ENCODE measurements at regions not wholly inside any gene's neighbourhood (a gene's known extent, or its start where the extent isn't known, plus 50 kb on each side); places are given as distances from the start of the nearest gene placed in this dataset.

DNA sequence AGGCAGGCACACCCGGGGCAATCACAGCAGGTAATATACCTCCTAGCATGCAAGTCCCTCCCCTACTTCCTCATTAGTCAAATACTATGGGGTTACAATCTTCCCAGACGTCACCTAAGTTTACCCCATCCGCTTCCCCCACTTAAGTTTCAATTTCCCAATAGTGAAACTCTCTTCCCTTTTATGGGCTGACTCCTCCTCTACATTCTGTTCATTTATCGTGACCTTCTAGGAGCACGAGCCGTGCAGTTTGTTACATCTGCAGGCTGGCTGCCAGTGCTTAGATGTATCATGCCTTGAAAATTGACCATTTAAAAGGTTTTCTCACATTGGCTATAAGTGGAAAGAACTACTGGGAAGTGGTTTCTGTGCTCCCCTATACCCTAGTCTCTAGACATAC lies 1357.8 kb upstream of the CRIM1 start:
- intact Hi-C loops (cut with DNase I), result no loop called here
- no peak overlapping the region for H3K4me3 ChIP-seq
- H3K36me3 ChIP-seq, result no peaks in the 10 kb centered on the region
- ATAC-seq (no peak), DNase-seq (no peak)
- 69 to 84% (median 79%) methylated on average over 6 of the region's 6 CpGs for WGBS, 4 donors
- H3K9me3 ChIP-seq, result no peaks in the 10 kb centered on the region
- TF ChIP-seq, protein P1, sequence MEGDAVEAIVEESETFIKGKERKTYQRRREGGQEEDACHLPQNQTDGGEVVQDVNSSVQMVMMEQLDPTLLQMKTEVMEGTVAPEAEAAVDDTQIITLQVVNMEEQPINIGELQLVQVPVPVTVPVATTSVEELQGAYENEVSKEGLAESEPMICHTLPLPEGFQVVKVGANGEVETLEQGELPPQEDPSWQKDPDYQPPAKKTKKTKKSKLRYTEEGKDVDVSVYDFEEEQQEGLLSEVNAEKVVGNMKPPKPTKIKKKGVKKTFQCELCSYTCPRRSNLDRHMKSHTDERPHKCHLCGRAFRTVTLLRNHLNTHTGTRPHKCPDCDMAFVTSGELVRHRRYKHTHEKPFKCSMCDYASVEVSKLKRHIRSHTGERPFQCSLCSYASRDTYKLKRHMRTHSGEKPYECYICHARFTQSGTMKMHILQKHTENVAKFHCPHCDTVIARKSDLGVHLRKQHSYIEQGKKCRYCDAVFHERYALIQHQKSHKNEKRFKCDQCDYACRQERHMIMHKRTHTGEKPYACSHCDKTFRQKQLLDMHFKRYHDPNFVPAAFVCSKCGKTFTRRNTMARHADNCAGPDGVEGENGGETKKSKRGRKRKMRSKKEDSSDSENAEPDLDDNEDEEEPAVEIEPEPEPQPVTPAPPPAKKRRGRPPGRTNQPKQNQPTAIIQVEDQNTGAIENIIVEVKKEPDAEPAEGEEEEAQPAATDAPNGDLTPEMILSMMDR (IDR thresholded peaks at IDR 0.05), result no peak
- TF ChIP-seq POLR2A (IDR thresholded peaks at IDR 0.05), result no peak
- no peaks in the 10 kb centered on the region for H3K27me3 ChIP-seq
- no peaks in the 10 kb centered on the region for H3K4me1 ChIP-seq
- H3K27ac ChIP-seq, result no peak overlapping the region

DNA sequence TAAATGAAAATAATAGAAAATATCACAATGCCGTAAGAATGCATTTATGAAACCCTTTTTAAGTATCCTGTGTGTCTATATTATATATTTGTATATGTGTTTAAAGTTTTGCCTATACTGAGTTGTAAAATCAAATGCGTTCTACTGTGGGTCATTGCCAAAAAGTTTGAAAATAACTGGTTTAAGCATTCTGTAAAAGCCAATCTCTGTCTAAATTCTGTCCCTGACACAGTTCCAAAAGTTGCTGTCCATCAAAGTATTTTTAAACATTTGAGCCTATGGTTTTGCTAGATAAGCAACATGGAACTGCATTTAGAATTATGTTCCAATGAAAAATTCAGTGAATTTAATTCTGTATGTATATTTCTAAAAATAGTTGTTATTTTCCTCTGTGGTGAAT lies 1360.4 kb upstream of the CRIM1 start:
- intact Hi-C loops (cut with DNase I), result no loop called here
- ATAC-seq (no peak), DNase-seq (no peak)
- TF ChIP-seq POLR2A (IDR thresholded peaks at IDR 0.05), result no peak
- TF ChIP-seq, protein P1 (IDR thresholded peaks at IDR 0.05), result no peak
- Histone ChIP-seq H3K27ac (no peak overlapping the region), H3K4me3 (no peak overlapping the region), H3K9me3 (peaks cover 0 to 3% (median 0%) of the 10 kb centered on the region in 12 donors), H3K27me3 (no peaks in the 10 kb centered on the region), H3K4me1 (no peaks in the 10 kb centered on the region), H3K36me3 (no peaks in the 10 kb centered on the region)
- 30 to 56% (median 36%) methylated on average over 2 of the region's 2 CpGs for WGBS, 4 donors

DNA sequence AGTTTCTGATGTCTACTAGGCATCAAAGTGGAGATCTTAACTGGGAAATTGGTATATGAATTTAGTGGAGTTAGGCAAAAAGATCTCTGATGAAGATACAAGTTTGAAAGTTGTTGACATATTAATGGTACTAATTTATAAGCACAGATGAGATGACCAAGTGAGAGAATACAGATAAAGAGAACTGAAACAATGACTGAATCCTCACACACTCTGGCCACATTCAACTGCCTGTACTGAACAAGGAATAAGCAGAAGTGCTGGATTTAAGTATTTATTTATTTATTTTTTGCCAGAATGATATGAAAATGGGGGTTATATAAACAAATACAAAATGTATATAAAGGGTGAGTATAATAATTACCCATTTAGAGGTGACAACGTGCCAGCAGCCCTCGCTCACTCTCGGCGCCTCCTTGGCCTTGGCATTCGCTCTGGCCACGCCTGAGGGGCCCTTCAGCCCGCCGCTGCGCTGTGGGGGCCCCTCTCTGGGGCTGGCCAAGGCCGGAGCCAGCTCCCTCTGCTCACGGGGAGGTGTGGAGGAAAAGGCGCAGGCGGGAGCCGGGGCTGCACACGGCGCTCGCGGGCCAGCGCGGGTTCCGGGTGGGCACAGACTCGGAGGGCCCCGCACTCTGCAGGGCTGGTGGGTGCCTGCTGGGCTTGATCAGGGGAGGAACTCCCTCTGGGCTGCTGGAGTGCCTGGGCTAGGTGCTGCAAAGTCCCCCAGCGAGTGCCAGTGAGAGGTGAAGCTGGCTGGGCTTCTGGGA lies 1363.9 kb upstream of the CRIM1 start:
- TF ChIP-seq, protein P1 (IDR thresholded peaks at IDR 0.05), result no peak
- Histone ChIP-seq H3K27me3 (no peaks in the 10 kb centered on the region), H3K27ac (no peak overlapping the region), H3K9me3 (peaks cover 0 to 4% (median 0%) of the 10 kb centered on the region in 12 donors), H3K4me3 (no peak overlapping the region), H3K4me1 (no peaks in the 10 kb centered on the region), H3K36me3 (no peaks in the 10 kb centered on the region)
- DNase-seq (peak in 1 of 5 donors; percentile 36), ATAC-seq (no peak)
- WGBS, 4 donors, result 90 to 93% (median 92%) methylated on average over 20 to 24 of the region's 24 CpGs
- intact Hi-C loops (cut with DNase I), result no loop called here

DNA sequence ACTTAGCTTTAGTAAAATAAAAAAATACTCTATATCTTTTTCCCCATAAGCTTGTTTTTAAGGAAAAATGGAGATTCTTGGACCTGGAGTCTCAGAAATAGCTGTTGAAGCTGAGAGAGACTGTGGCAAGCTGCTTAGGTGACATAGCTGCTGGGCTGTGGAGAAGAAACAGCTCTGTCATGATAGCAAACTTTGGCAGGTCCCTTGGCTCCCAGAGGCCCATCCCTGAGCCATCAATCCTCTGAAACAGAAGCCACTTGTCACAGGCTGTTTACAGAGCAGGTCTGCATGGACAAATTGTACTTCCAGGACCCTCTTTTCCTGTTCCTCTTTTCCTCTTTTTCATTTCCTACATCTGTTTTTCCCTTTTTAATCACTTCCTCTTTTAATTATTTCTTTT lies 1370.1 kb upstream of the CRIM1 start:
- Histone ChIP-seq H3K36me3 (no peaks in the 10 kb centered on the region), H3K4me1 (no peaks in the 10 kb centered on the region), H3K27me3 (no peaks in the 10 kb centered on the region), H3K9me3 (peaks cover 0 to 9% (median 0%) of the 10 kb centered on the region in 12 donors), H3K27ac (no peak overlapping the region), H3K4me3 (no peak overlapping the region)
- no peak for TF ChIP-seq POLR2A (IDR thresholded peaks at IDR 0.05)
- TF ChIP-seq, protein P1 (IDR thresholded peaks at IDR 0.05), result no peak
- DNase-seq (no peak), ATAC-seq (no peak)
- intact Hi-C loops (cut with DNase I), result no loop called here
